Neuronal stem cell (in vitro differentiated cells): ENCODE measurements at regions not wholly inside any gene's neighbourhood (a gene's known extent, or its start where the extent isn't known, plus 50 kb on each side); places are given as distances from the start of the nearest gene placed in this dataset.

ENCODE experiments used
- DNase-seq: peaks from one replicate; pipeline ENCODE4 v3.0.0-alpha.2; 2013; ENCODE audit warnings: low spot score
- H2AFZ ChIP-seq: one replicate; pipeline ENCODE4 v1.6.1; 2013; ENCODE audit warnings: mild to moderate bottlenecking, low read length, inconsistent platforms
- H2AK5ac ChIP-seq: 2 replicates; pipeline ENCODE4 v1.6.1; 2013; ENCODE audit warnings: low read depth, mild to moderate bottlenecking, inconsistent platforms, low read length, moderate library complexity, mixed read lengths
- H2BK120ac ChIP-seq: 2 replicates; pipeline ENCODE4 v1.6.1; 2013; ENCODE audit warnings: low read depth, mild to moderate bottlenecking, inconsistent platforms, low read length, moderate library complexity, mixed read lengths
- H2BK12ac ChIP-seq: one replicate; pipeline ENCODE4 v1.6.1; 2013; ENCODE audit warnings: low read length, inconsistent platforms
- H2BK15ac ChIP-seq: 2 replicates; pipeline ENCODE4 v1.6.1; 2013; ENCODE audit warnings: mild to moderate bottlenecking, low read length, inconsistent platforms, mixed read lengths
- H2BK5ac ChIP-seq: one replicate; pipeline ENCODE4 v1.6.1; 2013; ENCODE audit warnings: inconsistent platforms, mild to moderate bottlenecking, low read length, moderate library complexity
- H3K14ac ChIP-seq: one replicate; pipeline ENCODE4 v1.6.1; 2013; ENCODE audit warnings: low read length, inconsistent platforms
- H3K18ac ChIP-seq: 2 replicates; pipeline ENCODE4 v1.6.1; 2013; ENCODE audit warnings: low read length, inconsistent platforms
- H3K23ac ChIP-seq: 2 replicates; pipeline ENCODE4 v1.6.1; 2013; ENCODE audit warnings: low read depth, mild to moderate bottlenecking, mixed read lengths, low read length, inconsistent platforms; ENCODE audit not compliant: poor library complexity
- H3K27ac ChIP-seq: replicated peaks from 3 replicates; pipeline ENCODE4 v1.5.1; 2013; ENCODE audit warnings: low read length, inconsistent platforms
- H3K27me3 ChIP-seq, 3 experiments: 2 replicates each; pipeline ENCODE4 v1.6.1; 2013; ENCODE audit warnings: low read length in 3 of 3, mild to moderate bottlenecking in 2 of 3, inconsistent platforms in 1 of 3, low read depth in 1 of 3, mixed read lengths in 1 of 3, moderate library complexity in 1 of 3; ENCODE audit not compliant: control insufficient read depth in 3 of 3, insufficient read depth in 3 of 3
- H3K36me3 ChIP-seq, 2 donors: replicated peaks in 1 of 2; 2 replicates each; pipeline ENCODE4 v1.6.1; 2013; ENCODE audit warnings: low read length in 2 of 2; ENCODE audit not compliant: control insufficient read depth in 2 of 2, insufficient read depth in 2 of 2
- H3K4ac ChIP-seq: 2 replicates; pipeline ENCODE4 v1.6.1; 2013; ENCODE audit warnings: inconsistent platforms, mild to moderate bottlenecking, low read length, moderate library complexity
- H3K4me1 ChIP-seq, 2 donors: 1 replicate in 1 of 2; 2 replicates in 1 of 2; pipeline ENCODE4 v1.6.1; 2013; ENCODE audit warnings: low read length in 2 of 2, low read depth in 1 of 2; ENCODE audit not compliant: control insufficient read depth in 2 of 2, insufficient read depth in 1 of 2
- H3K4me2 ChIP-seq: one replicate; pipeline ENCODE4 v1.6.1; 2013; ENCODE audit warnings: mild to moderate bottlenecking, low read length, inconsistent platforms; ENCODE audit not compliant: insufficient read depth, poor library complexity, severe bottlenecking
- H3K4me3 ChIP-seq, 2 donors: 2 replicates each; pipeline ENCODE4 v1.5.1; 2013; ENCODE audit warnings: low read length in 2 of 2, mild to moderate bottlenecking in 2 of 2, inconsistent platforms in 1 of 2, moderate library complexity in 1 of 2
- H3K79me1 ChIP-seq: one replicate; pipeline ENCODE4 v1.6.1; 2013; ENCODE audit warnings: low read depth, mild to moderate bottlenecking, inconsistent platforms, low read length, moderate library complexity
- H3K9ac ChIP-seq: one replicate; pipeline ENCODE4 v1.6.1; 2013; ENCODE audit warnings: mild to moderate bottlenecking, low read depth, low read length, inconsistent platforms; ENCODE audit not compliant: poor library complexity
- H3K9me3 ChIP-seq, 2 donors: replicated peaks in 1 of 2; 2 replicates each; pipeline versions ENCODE3 to v1.6.1; 2013; ENCODE audit warnings: low read length in 2 of 2, mild to moderate bottlenecking in 2 of 2, inconsistent platforms in 1 of 2, low read depth in 1 of 2, mixed read lengths in 1 of 2, moderate library complexity in 1 of 2; ENCODE audit not compliant: control insufficient read depth in 2 of 2, insufficient read depth in 1 of 2
- H4K8ac ChIP-seq: one replicate; pipeline ENCODE4 v1.6.1; 2013; ENCODE audit warnings: low read depth, mild to moderate bottlenecking, inconsistent platforms, low read length, moderate library complexity
- H4K91ac ChIP-seq: one replicate; pipeline ENCODE4 v1.6.1; 2013; ENCODE audit warnings: low read length, low read depth, mild to moderate bottlenecking, inconsistent platforms; ENCODE audit not compliant: poor library complexity
- WGBS, 2 donors: extraction: QIAGEN DNeasy Blood & Tissue Kit; methylation state at CpG; one replicate each; pipeline ENCODE4 v1.1.7; 2013; ENCODE audit warnings: missing lambda C conversion rate in 2 of 2, mixed read lengths in 1 of 2; ENCODE audit not compliant: insufficient read length in 2 of 2, insufficient replicate concordance in 1 of 2; ENCODE audit errors: extremely low coverage in 2 of 2; 5-methylcytosine and 5-hydroxymethylcytosine counted together

GRCh38 chr2:150137338-150138069 lies 350.0 kb downstream of the RND3 start:
- no peak overlapping the region for H4K91ac ChIP-seq
- no CpG with 5 or more reads among the region's 5 CpGs for WGBS, 2 donors
- no peaks in the 10 kb centered on the region for H3K27me3 ChIP-seq
- H3K36me3 ChIP-seq, result no peaks in the 10 kb centered on the region
- H3K23ac ChIP-seq, result no peak overlapping the region
- H2AK5ac ChIP-seq, result no peak overlapping the region
- H3K4me1 ChIP-seq, result peaks cover 2 to 10% of the 10 kb centered on the region in 2 donors
- H3K4ac ChIP-seq, result no peak overlapping the region
- no peak overlapping the region for H2BK120ac ChIP-seq
- no peak overlapping the region for H2BK12ac ChIP-seq
- no peak overlapping the region for H2AFZ ChIP-seq
- no peak overlapping the region for H4K8ac ChIP-seq
- no peak overlapping the region for H3K9ac ChIP-seq
- H3K18ac ChIP-seq, result no peak overlapping the region
- H2BK15ac ChIP-seq, result no peak overlapping the region
- no peak overlapping the region for H3K27ac ChIP-seq
- no peak for DNase-seq
- no peaks in the 10 kb centered on the region for H3K79me1 ChIP-seq
- H3K4me2 ChIP-seq, result no peak overlapping the region
- no peak overlapping the region for H3K4me3 ChIP-seq
- H3K14ac ChIP-seq, result no peak overlapping the region
- no peak overlapping the region for H2BK5ac ChIP-seq
- no peaks in the 10 kb centered on the region for H3K9me3 ChIP-seq

GRCh38 chr2:150136893-150137292 lies 350.6 kb downstream of the RND3 start:
- H3K4me2 ChIP-seq, result no peak overlapping the region
- H2BK5ac ChIP-seq, result no peak overlapping the region
- no peaks in the 10 kb centered on the region for H3K79me1 ChIP-seq
- H2BK15ac ChIP-seq, result no peak overlapping the region
- H3K9ac ChIP-seq, result no peak overlapping the region
- no peak overlapping the region for H2AK5ac ChIP-seq
- WGBS, 2 donors, result no CpG with 5 or more reads among the region's 7 CpGs
- H3K4me1 ChIP-seq, result peaks cover 2 to 10% of the 10 kb centered on the region in 2 donors
- H3K14ac ChIP-seq, result no peak overlapping the region
- no peak overlapping the region for H2BK120ac ChIP-seq
- no peak overlapping the region for H4K8ac ChIP-seq
- H3K18ac ChIP-seq, result no peak overlapping the region
- no peak overlapping the region for H3K27ac ChIP-seq
- no peak overlapping the region for H3K23ac ChIP-seq
- no peak overlapping the region for H2BK12ac ChIP-seq
- no peaks in the 10 kb centered on the region for H3K36me3 ChIP-seq
- H3K4ac ChIP-seq, result no peak overlapping the region
- H3K4me3 ChIP-seq, result no peak overlapping the region
- H3K27me3 ChIP-seq, result no peaks in the 10 kb centered on the region
- H4K91ac ChIP-seq, result no peak overlapping the region
- H2AFZ ChIP-seq, result no peak overlapping the region
- no peaks in the 10 kb centered on the region for H3K9me3 ChIP-seq
- DNase-seq, result no peak

GRCh38 chr2:150136401-150136800 lies 351.1 kb downstream of the RND3 start:
- H4K8ac ChIP-seq, result no peak overlapping the region
- H3K18ac ChIP-seq, result no peak overlapping the region
- no peak overlapping the region for H3K14ac ChIP-seq
- no peak overlapping the region for H2BK120ac ChIP-seq
- no peaks in the 10 kb centered on the region for H3K79me1 ChIP-seq
- peaks cover 2 to 10% of the 10 kb centered on the region in 2 donors for H3K4me1 ChIP-seq
- no peak overlapping the region for H2BK5ac ChIP-seq
- H3K4me2 ChIP-seq, result no peak overlapping the region
- H3K27ac ChIP-seq, result no peak overlapping the region
- H3K9ac ChIP-seq, result no peak overlapping the region
- H3K27me3 ChIP-seq, result no peaks in the 10 kb centered on the region
- no peak overlapping the region for H3K4me3 ChIP-seq
- no peak overlapping the region for H2BK12ac ChIP-seq
- H2AK5ac ChIP-seq, result no peak overlapping the region
- H2BK15ac ChIP-seq, result no peak overlapping the region
- H3K9me3 ChIP-seq, result no peaks in the 10 kb centered on the region
- H3K4ac ChIP-seq, result no peak overlapping the region
- no peak overlapping the region for H4K91ac ChIP-seq
- H2AFZ ChIP-seq, result no peak overlapping the region
- H3K36me3 ChIP-seq, result no peaks in the 10 kb centered on the region
- no CpG with 5 or more reads among the region's 3 CpGs for WGBS, 2 donors
- no peak for DNase-seq
- no peak overlapping the region for H3K23ac ChIP-seq

GRCh38 chr2:150135223-150135883 lies 352.1 kb downstream of the RND3 start:
- no peak overlapping the region for H4K91ac ChIP-seq
- DNase-seq, result no peak
- H2BK12ac ChIP-seq, result no peak overlapping the region
- no peak overlapping the region for H2AK5ac ChIP-seq
- H3K18ac ChIP-seq, result no peak overlapping the region
- no peak overlapping the region for H3K14ac ChIP-seq
- peaks cover 2 to 10% of the 10 kb centered on the region in 2 donors for H3K4me1 ChIP-seq
- no peaks in the 10 kb centered on the region for H3K27me3 ChIP-seq
- no CpG with 5 or more reads among the region's 7 CpGs for WGBS, 2 donors
- no peak overlapping the region for H3K23ac ChIP-seq
- H3K4me2 ChIP-seq, result no peak overlapping the region
- no peak overlapping the region for H2BK5ac ChIP-seq
- no peak overlapping the region for H3K27ac ChIP-seq
- no peaks in the 10 kb centered on the region for H3K36me3 ChIP-seq
- no peak overlapping the region for H3K4me3 ChIP-seq
- H3K9me3 ChIP-seq, result no peaks in the 10 kb centered on the region
- no peak overlapping the region for H2BK15ac ChIP-seq
- no peak overlapping the region for H2AFZ ChIP-seq
- no peak overlapping the region for H4K8ac ChIP-seq
- H3K9ac ChIP-seq, result no peak overlapping the region
- H2BK120ac ChIP-seq, result no peak overlapping the region
- no peak overlapping the region for H3K4ac ChIP-seq
- H3K79me1 ChIP-seq, result no peaks in the 10 kb centered on the region
